ENCODE measurements at regions not wholly inside any gene's neighbourhood (a gene's known extent, or its start where the extent isn't known, plus 50 kb on each side); places are given as distances from the start of the nearest gene placed in this dataset.

- no peaks in the 10 kb centered on the region for H3K27me3 ChIP-seq (ENCODE audit: low read depth)
- no peak overlapping the region for H3K27ac ChIP-seq
- no peak for DNase-seq
- H3K36me3 ChIP-seq = no peaks in the 10 kb centered on the region
- H3K4me1 ChIP-seq = no peaks in the 10 kb centered on the region
- no peak for ATAC-seq
- no peak overlapping the region for H3K4me3 ChIP-seq
- intact Hi-C loops (cut with DNase I) = no loop called here
- H3K9me3 ChIP-seq = no peaks in the 10 kb centered on the region
- TF ChIP-seq, protein P1, sequence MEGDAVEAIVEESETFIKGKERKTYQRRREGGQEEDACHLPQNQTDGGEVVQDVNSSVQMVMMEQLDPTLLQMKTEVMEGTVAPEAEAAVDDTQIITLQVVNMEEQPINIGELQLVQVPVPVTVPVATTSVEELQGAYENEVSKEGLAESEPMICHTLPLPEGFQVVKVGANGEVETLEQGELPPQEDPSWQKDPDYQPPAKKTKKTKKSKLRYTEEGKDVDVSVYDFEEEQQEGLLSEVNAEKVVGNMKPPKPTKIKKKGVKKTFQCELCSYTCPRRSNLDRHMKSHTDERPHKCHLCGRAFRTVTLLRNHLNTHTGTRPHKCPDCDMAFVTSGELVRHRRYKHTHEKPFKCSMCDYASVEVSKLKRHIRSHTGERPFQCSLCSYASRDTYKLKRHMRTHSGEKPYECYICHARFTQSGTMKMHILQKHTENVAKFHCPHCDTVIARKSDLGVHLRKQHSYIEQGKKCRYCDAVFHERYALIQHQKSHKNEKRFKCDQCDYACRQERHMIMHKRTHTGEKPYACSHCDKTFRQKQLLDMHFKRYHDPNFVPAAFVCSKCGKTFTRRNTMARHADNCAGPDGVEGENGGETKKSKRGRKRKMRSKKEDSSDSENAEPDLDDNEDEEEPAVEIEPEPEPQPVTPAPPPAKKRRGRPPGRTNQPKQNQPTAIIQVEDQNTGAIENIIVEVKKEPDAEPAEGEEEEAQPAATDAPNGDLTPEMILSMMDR (IDR thresholded peaks at IDR 0.05) = no peak
These were observed 374.7 kb downstream of the ZSWIM6 start for GRCh38 chr5:61706751-61707150.

DNA sequence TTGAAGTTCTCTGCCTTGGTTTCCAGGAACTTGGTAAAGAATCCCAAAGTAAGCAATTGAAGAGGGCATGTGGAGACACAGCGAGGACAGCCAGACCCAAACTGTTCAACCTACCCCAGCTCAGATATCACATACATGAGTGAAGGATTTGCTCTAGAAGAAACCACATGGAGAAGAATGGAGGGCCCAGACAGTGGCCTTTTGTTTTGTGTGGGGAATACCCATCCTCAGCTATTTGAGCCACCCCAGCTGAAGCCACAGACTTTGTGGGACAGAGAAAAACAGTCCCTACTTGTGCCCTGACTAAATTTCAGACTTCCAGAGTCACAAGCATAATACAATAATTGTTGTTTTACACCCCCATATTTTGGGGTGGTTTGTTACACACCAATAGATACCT, 387.1 kb downstream of the ZSWIM6 start:
- no peaks in the 10 kb centered on the region for H3K27me3 ChIP-seq (ENCODE audit: low read depth)
- TF ChIP-seq, protein P1 (IDR thresholded peaks at IDR 0.05) = no peak
- ATAC-seq = no peak

DNA sequence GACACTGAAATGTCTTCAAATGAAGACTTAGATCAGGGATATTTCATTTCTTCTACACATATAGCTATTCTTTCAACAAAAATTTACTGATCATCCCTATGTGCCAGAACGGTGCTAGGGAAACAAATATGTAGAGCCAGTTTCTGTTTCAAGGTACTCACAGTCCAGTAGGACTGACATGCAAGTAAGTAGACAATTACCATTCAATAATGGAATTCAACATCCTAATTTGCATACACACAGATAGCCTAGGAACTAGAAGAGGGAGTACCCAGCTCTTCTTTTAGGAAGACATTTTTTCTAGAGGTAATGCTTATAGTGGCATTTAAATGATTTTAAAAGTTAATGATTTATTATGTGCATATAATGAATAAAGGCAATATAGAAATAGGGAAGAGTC, 388.8 kb downstream of the ZSWIM6 start:
- Histone ChIP-seq H3K27me3 (ENCODE audit: low read depth) (no peaks in the 10 kb centered on the region), H3K27ac (no peak overlapping the region), H3K36me3 (no peaks in the 10 kb centered on the region), H3K9me3 (peaks cover 8% of the 10 kb centered on the region), H3K4me1 (no peaks in the 10 kb centered on the region), H3K4me3 (no peak overlapping the region)
- TF ChIP-seq, protein P1 (IDR thresholded peaks at IDR 0.05) = no peak
- DNase-seq (no peak), ATAC-seq (no peak)
- intact Hi-C loops (cut with DNase I) = no loop called here

More for the DNA sequence above, 387.1 kb downstream of the ZSWIM6 start:
- Histone ChIP-seq H3K9me3 (peaks cover 8% of the 10 kb centered on the region), H3K36me3 (no peaks in the 10 kb centered on the region), H3K4me1 (no peaks in the 10 kb centered on the region), H3K27ac (no peak overlapping the region), H3K4me3 (no peak overlapping the region)
- no peak for DNase-seq
- intact Hi-C loops (cut with DNase I) = no loop called here

- ATAC-seq = no peak
- Histone ChIP-seq H3K27ac (no peak overlapping the region), H3K4me1 (no peaks in the 10 kb centered on the region), H3K36me3 (no peaks in the 10 kb centered on the region), H3K27me3 (ENCODE audit: low read depth) (no peaks in the 10 kb centered on the region), H3K4me3 (no peak overlapping the region), H3K9me3 (peaks cover 8% of the 10 kb centered on the region)
- intact Hi-C loops (cut with DNase I) = no loop called here
- TF ChIP-seq, protein P1 (IDR thresholded peaks at IDR 0.05) = no peak
- no peak for DNase-seq
These were observed 392.0 kb downstream of the ZSWIM6 start for GRCh38 chr5:61724102-61724501.

- no peak for DNase-seq
- Histone ChIP-seq H3K36me3 (no peaks in the 10 kb centered on the region), H3K27ac (no peak overlapping the region), H3K27me3 (ENCODE audit: low read depth) (no peaks in the 10 kb centered on the region), H3K4me3 (no peak overlapping the region), H3K4me1 (no peaks in the 10 kb centered on the region), H3K9me3 (no peaks in the 10 kb centered on the region)
- intact Hi-C loops (cut with DNase I) = no loop called here
- ATAC-seq = no peak
- TF ChIP-seq, protein P1 (IDR thresholded peaks at IDR 0.05) = no peak
These were observed 396.2 kb downstream of the ZSWIM6 start for GRCh38 chr5:61728287-61728686.

DNA sequence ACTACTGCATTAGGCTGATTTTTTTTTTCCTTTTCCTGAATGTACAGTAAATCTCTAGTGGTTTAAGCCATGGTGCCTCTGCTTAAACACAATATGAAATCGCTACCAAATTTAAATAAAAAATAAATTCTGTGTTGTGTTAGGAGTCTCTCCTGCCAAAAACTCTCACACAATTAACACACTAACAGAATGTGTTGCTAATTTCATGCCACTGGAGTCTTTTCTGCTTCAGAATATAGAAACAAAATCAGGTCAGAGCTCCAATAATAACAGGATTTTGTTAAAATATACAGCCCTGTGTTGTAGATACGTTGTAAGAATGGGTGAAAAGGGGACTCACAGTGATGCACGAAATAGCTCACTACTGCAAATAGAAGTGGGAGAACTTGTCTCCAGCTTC, 398.8 kb downstream of the ZSWIM6 start:
- no peaks in the 10 kb centered on the region for H3K4me1 ChIP-seq
- H3K4me3 ChIP-seq = no peak overlapping the region
- no peak for ATAC-seq
- H3K27ac ChIP-seq = no peak overlapping the region
- intact Hi-C loops (cut with DNase I) = no loop called here
- H3K36me3 ChIP-seq = no peaks in the 10 kb centered on the region
- no peaks in the 10 kb centered on the region for H3K9me3 ChIP-seq
- H3K27me3 ChIP-seq (ENCODE audit: low read depth) = no peaks in the 10 kb centered on the region
- DNase-seq = no peak
- TF ChIP-seq, protein P1 (IDR thresholded peaks at IDR 0.05) = no peak

Measured in lower lobe of right lung (tissue), 2 donors.